Right ventricle myocardium inferior (tissue), 1 donor: ENCODE measurements at regions not wholly inside any gene's neighbourhood (a gene's known extent, or its start where the extent isn't known, plus 50 kb on each side); places are given as distances from the start of the nearest gene placed in this dataset.

Experiments
- ATAC-seq: fragments of 200-7000 bp; cut with Tn5 transposase; one replicate; pipeline ENCODE4 v1.9.1; 2020; ENCODE audit warnings: mild to moderate bottlenecking, moderate library complexity
- DNase-seq: peaks from one replicate; pipeline ENCODE4 v3.0.0; 2021; ENCODE audit errors: missing footprints
- intact Hi-C: fragments of 100-400 bp; cut with DNase I; formaldehyde crosslinking; loops from one replicate; pipeline ENCODE4 v1.11.0; 2022
- donor health status: DM: no; HTN: yes; CAD: no; lungs with severe emphysema.

GRCh38 chr6:79431537-79431933, 105.7 kb downstream of the LCA5 start:
- no peak for DNase-seq
- no peak for ATAC-seq
- intact Hi-C loops, result no loop called here

GRCh38 chr6:79430913-79431536, 106.2 kb downstream of the LCA5 start:
- ATAC-seq, result no peak
- intact Hi-C loops, result no loop called here
- no peak for DNase-seq

GRCh38 chr6:79427721-79428120, 109.5 kb downstream of the LCA5 start:
- DNase-seq, result no peak
- intact Hi-C loops, result no loop called here
- ATAC-seq, result no peak

GRCh38 chr6:79426625-79427278, 110.5 kb downstream of the LCA5 start:
- no peak for ATAC-seq
- intact Hi-C loops, result no loop called here
- DNase-seq, result no peak

GRCh38 chr6:79425589-79426311, 111.5 kb downstream of the LCA5 start:
- DNase-seq (no peak), ATAC-seq (no peak)
- intact Hi-C loops, result no loop called here

- ATAC-seq (no peak), DNase-seq (no peak)
- intact Hi-C loops, result no loop called here
Measured at GRCh38 chr6:79423216-79423615, 114.0 kb downstream of the LCA5 start.

GRCh38 chr6:79422666-79423065, 114.6 kb downstream of the LCA5 start:
- DNase-seq (no peak), ATAC-seq (no peak)
- intact Hi-C loops, result no loop called here

- ATAC-seq (peak; percentile 52), DNase-seq (no peak)
- intact Hi-C loops, result no loop called here
Measured at GRCh38 chr6:79421707-79422484, 115.3 kb downstream of the LCA5 start.

- DNase-seq (no peak), ATAC-seq (no peak)
- intact Hi-C loops, result no loop called here
Measured at GRCh38 chr6:79421001-79421411, 116.2 kb downstream of the LCA5 start.

GRCh38 chr6:79420054-79420453, 117.2 kb downstream of the LCA5 start:
- DNase-seq, result no peak
- intact Hi-C loops, result no loop called here
- ATAC-seq, result no peak

GRCh38 chr6:79416931-79417330, 120.3 kb downstream of the LCA5 start:
- DNase-seq (no peak), ATAC-seq (no peak)
- intact Hi-C loops, result no loop called here

GRCh38 chr6:79413562-79414002, 123.6 kb downstream of the LCA5 start:
- DNase-seq, result no peak
- ATAC-seq, result no peak
- intact Hi-C loops, result no loop called here

- intact Hi-C loops, result no loop called here
- DNase-seq (no peak), ATAC-seq (no peak)
Measured at GRCh38 chr6:79410806-79411205, 126.4 kb downstream of the LCA5 start.

GRCh38 chr6:79408256-79408974, 128.8 kb downstream of the LCA5 start:
- intact Hi-C loops, result no loop called here
- no peak for ATAC-seq
- no peak for DNase-seq

GRCh38 chr6:79404677-79405076, 132.6 kb downstream of the LCA5 start:
- DNase-seq, result no peak
- intact Hi-C loops, result no loop called here
- no peak for ATAC-seq

GRCh38 chr6:79404261-79404660, 133.0 kb downstream of the LCA5 start:
- intact Hi-C loops, result no loop called here
- ATAC-seq (no peak), DNase-seq (no peak)

GRCh38 chr6:79403563-79403962, 133.7 kb downstream of the LCA5 start:
- intact Hi-C loops, result no loop called here
- DNase-seq (no peak), ATAC-seq (no peak)

- intact Hi-C loops, result no loop called here
- ATAC-seq (no peak), DNase-seq (no peak)
Measured at GRCh38 chr6:79403086-79403485, 134.1 kb downstream of the LCA5 start.

- intact Hi-C loops, result no loop called here
- ATAC-seq (no peak), DNase-seq (no peak)
Measured at GRCh38 chr6:79399499-79399898, 137.7 kb downstream of the LCA5 start.
